Ovary (tissue), 7 donors: ENCODE measurements at regions not wholly inside any gene's neighbourhood (a gene's known extent, or its start where the extent isn't known, plus 50 kb on each side); places are given as distances from the start of the nearest gene placed in this dataset.
"Not testable (repeated sequence)": the region's sequence is repeated elsewhere in the genome, so short reads cannot be mapped to it uniquely, and the experiment has no call there.

Experiments used
- DNase-seq, 5 donors: peaks; one replicate each; pipeline ENCODE4 v3.0.0-alpha.2; 2019 to 2020
- H3K27ac ChIP-seq, 2 donors: fragments of 200-600 bp; one replicate each; pipeline versions ENCODE4 v1.5.1 to v1.8.0; 2019 to 2022
- H3K27me3 ChIP-seq: fragments of 200-600 bp; one replicate; pipeline ENCODE4 v1.8.0; 2022
- H3K36me3 ChIP-seq: fragments of 200-600 bp; sonication (generic); one replicate; pipeline ENCODE4 v1.5.1; 2019
- H3K4me1 ChIP-seq: one replicate; pipeline ENCODE4 v1.8.1; 2013; ENCODE audit warnings: mild to moderate bottlenecking, moderate library complexity; ENCODE audit not compliant: insufficient read depth
- H3K4me3 ChIP-seq: fragments of 200-600 bp; sonication (generic); one replicate; pipeline ENCODE4 v1.5.1; 2017
- H3K9me3 ChIP-seq, 2 donors: fragments of 200-600 bp in 1 of 2; sonication (generic) in 1 of 2; one replicate each; pipeline versions ENCODE4 v1.5.1 to v1.8.1; 2013 to 2019; ENCODE audit warnings: mild to moderate bottlenecking in 1 of 2, moderate library complexity in 1 of 2
- WGBS, 3 donors: extraction: QIAGEN DNeasy Blood & Tissue Kit in 1 of 3; methylation state at CpG; one replicate each; pipeline versions ENCODE4 v1.1.5 to v1.1.7; 2013 to 2017; 5-methylcytosine and 5-hydroxymethylcytosine counted together
- intact Hi-C, 4 donors: fragments of 100-400 bp; cut with DNase I; formaldehyde crosslinking; loops; one replicate each; pipeline versions ENCODE4 v1.11.0 to v1.15.1; 2022 to 2023
- donor health status: DM: no; HTN: no; CAD: no; lungs with moderate emphysema.
- donor health status: DM: no; HTN: no; CAD: no.
- donor health status: Bipolar disorder and iron deficiency.
- donor health status: DM: no; HTN: no; CAD: no.
- donor health status: DM: yes; HTN: yes; CAD: no.

- 79% methylated on average over 4 of the region's 8 CpGs; no CpG with 5 or more reads in 2 of the 3 donors for WGBS, 3 donors
- H3K4me1 ChIP-seq, H3K27ac ChIP-seq, H3K4me3 ChIP-seq, intact Hi-C loops, H3K27me3 ChIP-seq, H3K9me3 ChIP-seq, H3K36me3 ChIP-seq: not testable (repeated sequence)
- peak in 1 of 5 donors; percentile 0 for DNase-seq
These were observed 4093.3 kb upstream of the OR11H1 start for GRCh38 chr22:11434671-11435070.
